HEK293T (cell line): ENCODE measurements at regions not wholly inside any gene's neighbourhood (a gene's known extent, or its start where the extent isn't known, plus 50 kb on each side); places are given as distances from the start of the nearest gene placed in this dataset.

Experiments used
- FOXK2 ChIP-seq: fragments of 450-650 bp; IDR thresholded peaks from 2 replicates; pipeline ENCODE4 v1.6.1; 2016; ENCODE audit warnings: mild to moderate bottlenecking
- FOXM1 ChIP-seq: fragments of 450-650 bp; IDR thresholded peaks from 2 replicates; pipeline ENCODE4 v1.6.1; 2017; ENCODE audit warnings: mild to moderate bottlenecking, borderline replicate concordance
- HDGF ChIP-seq: fragments of 450-650 bp; IDR thresholded peaks from 2 replicates; pipeline ENCODE4 v1.6.1; 2017; ENCODE audit warnings: antibody characterized with exemption, borderline replicate concordance
- L3MBTL2 ChIP-seq: fragments of 450-650 bp; conservative IDR thresholded peaks from 2 replicates; pipeline ENCODE4 v1.6.1; 2016; ENCODE audit warnings: mild to moderate bottlenecking
- LEF1 ChIP-seq: fragments of 450-650 bp; IDR thresholded peaks from 2 replicates; pipeline ENCODE4 v1.6.1; 2017; ENCODE audit warnings: mild to moderate bottlenecking, borderline replicate concordance
- NFRKB ChIP-seq: fragments of 450-650 bp; IDR thresholded peaks from 2 replicates; pipeline ENCODE4 v1.6.1; 2016; ENCODE audit warnings: mild to moderate bottlenecking, moderate library complexity
- SP1 ChIP-seq: fragments of 450-650 bp; IDR thresholded peaks from 2 replicates; pipeline ENCODE4 v1.6.1; 2017
- SUZ12 ChIP-seq: fragments of 450-650 bp; IDR thresholded peaks from 2 replicates; pipeline ENCODE4 v1.6.1; 2016; ENCODE audit warnings: mild to moderate bottlenecking
- TARDBP ChIP-seq: fragments of 450-650 bp; IDR thresholded peaks from 2 replicates; pipeline ENCODE4 v1.6.1; 2016
- ZNF384 ChIP-seq: fragments of 450-650 bp; IDR thresholded peaks from 2 replicates; pipeline ENCODE4 v1.6.1; 2016

DNA sequence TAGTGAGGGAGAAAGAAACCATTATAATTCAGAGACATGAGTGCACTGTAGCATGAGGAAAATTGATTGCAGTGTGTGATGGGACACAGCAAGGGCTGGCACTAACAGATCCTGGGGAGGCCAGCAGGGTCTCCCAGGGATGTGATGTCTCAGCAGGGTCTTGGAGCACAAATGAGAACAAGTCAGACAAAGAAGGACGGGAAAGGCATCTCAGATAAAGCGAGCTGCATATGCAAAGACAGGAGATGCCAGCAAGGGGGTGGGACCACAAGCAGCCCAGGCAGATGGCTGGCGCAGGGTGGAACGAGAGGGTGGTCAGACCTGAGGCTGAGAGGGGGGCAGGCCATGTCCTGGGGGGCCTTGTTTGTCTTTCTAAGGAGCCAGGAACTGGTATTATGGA lies 102.6 kb upstream of the DLX2 start:
- TF ChIP-seq SUZ12 (no peak), L3MBTL2 (no peak), FOXM1 (no peak), NFRKB (no peak), TARDBP (no peak), SP1 (no peak), ZNF384 (no peak), LEF1 (no peak), HDGF (no peak), FOXK2 (no peak)
